HG03103 (cell line): ENCODE measurements at regions not wholly inside any gene's neighbourhood (a gene's known extent, or its start where the extent isn't known, plus 50 kb on each side); places are given as distances from the start of the nearest gene placed in this dataset.
"Not testable (repeated sequence)": the region's sequence is repeated elsewhere in the genome, so short reads cannot be mapped to it uniquely, and the experiment has no call there.

Source experiments
- ATAC-seq: cut with Tn5 transposase; IDR thresholded peaks from one replicate; pipeline ENCODE4 v1.9.1; 2021; ENCODE audit warnings: low read depth; ENCODE audit not compliant: unreplicated experiment

- no peak for ATAC-seq
Measured at GRCh38 chr9:89945133-89945532, 340.3 kb downstream of the GADD45G start.

GRCh38 chr9:89946741-89947140 is 341.9 kb downstream of the GADD45G start:
- ATAC-seq: no peak

DNA sequence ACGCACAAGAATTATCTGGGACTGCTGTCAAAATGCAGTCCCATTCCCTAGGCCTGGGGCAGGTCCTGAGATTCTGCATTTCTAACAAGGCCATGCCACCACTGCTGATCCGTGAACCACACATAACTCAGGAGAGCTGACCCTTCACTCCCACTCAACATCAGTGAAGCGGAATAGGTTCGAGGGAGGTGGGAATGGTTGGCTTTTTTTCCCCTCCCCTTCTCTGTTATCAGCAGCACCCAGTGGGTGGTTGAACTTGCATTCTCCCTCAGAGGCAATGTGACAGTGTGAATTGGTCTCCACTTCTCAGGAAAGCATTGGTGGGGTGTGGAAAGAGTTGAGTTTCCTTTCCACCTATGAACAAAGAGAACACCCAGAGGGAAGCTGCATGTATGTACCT is 344.3 kb downstream of the GADD45G start:
- ATAC-seq: no peak

DNA sequence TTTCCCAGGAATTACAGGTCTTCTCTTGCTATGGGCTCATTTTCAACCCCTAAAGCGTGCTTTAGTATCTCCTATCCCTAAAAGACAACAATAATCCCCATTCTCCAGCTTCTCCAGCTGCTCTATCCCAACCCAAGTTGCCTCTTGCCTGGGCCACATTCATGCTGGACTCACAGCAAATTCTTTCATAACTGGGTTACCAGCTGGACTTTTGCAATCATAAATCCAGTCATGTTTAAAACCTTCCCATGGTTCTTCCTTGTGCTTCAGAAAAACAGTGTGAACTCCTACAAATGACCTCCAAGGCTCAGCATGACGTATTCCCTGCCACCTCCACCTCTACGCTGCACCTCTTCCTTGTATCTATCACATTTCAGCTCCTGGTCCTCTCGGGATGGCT is 346.9 kb downstream of the GADD45G start:
- ATAC-seq: no peak

GRCh38 chr9:89952401-89952800 is 347.6 kb downstream of the GADD45G start:
- no peak for ATAC-seq

DNA sequence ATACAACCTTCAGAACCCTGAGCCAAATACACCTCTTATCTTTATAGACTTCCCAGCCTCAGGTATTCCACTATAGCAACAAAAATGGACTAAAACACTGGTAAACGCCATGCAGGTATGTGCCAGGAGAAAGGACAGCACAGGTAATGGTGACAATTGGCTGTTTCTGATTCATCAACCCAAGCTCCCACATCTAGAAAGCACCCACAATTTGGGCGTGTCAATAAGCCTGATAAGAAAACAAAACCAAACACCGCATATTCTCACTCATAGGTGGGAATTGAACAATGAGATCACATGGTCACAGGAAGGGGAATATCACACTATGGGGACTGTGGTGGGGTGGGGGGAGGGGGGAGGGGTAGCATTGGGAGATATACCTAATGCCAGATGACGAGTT is 348.5 kb downstream of the GADD45G start:
- not testable (repeated sequence) for ATAC-seq

- no peak for ATAC-seq
Measured at GRCh38 chr9:89953824-89954615, 349.2 kb downstream of the GADD45G start.

GRCh38 chr9:89955144-89955543 is 350.3 kb downstream of the GADD45G start:
- no peak for ATAC-seq

- no peak for ATAC-seq
Measured at GRCh38 chr9:89955626-89956025, 350.8 kb downstream of the GADD45G start.

- ATAC-seq: no peak
Measured at GRCh38 chr9:89956331-89956730, 351.5 kb downstream of the GADD45G start.

DNA sequence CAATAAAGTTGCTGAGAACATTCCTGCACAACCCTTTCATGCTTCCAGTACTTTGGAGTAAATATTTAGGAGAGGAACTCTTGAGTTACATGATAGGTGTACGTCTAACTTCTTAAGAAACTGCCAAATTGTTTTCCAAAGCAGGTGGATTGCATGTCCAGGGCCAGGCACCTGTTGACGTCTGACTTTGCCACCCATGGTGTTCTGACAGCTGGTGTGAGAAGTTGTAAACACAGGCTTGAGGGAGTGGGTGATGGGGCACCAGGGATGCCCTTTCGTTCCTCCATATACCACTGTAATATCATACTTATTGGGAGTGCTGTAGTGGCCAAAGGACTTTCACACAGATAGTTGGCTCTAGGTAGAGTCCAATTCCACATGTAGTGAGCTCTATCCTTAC is 352.1 kb downstream of the GADD45G start:
- no peak for ATAC-seq

GRCh38 chr9:89958086-89958485 is 353.3 kb downstream of the GADD45G start:
- no peak for ATAC-seq

DNA sequence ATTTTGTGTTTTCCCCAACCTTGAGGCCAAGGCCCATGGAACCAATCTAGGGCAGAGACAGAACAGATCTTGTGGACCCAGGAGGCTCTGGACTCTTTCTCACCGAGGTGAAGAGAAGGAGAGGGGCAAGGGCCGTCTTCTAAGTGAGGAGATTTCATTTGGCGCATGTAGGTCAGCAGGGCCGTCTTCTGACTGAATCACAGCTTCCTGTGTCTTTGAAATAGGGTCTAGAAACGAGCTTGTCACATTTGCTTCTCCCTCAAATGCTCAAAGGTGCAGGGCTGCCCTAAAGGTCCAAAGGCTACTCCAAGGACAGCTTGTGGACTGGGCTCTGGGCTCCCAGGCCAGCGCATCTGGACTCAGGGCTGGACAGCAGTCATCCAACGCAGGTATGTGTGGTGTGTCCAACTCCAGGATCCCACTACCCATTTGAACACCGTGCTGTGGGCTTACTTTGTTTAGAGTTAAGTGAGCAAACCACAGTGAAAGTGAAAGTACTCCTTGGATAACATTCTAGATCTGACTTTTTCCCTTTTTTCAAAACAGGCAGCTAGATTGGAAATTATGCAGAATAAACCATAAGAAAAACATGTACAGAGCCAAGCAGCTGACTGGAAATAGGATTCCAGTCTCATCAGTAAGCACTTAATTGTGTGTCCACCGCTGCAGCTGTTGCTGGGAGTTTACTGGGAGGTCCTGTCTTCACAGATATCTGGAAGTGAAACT is 357.0 kb downstream of the GADD45G start:
- no peak for ATAC-seq

- no peak for ATAC-seq
Measured at GRCh38 chr9:89963280-89963679, 358.5 kb downstream of the GADD45G start.

GRCh38 chr9:89967527-89967926 is 362.7 kb downstream of the GADD45G start:
- ATAC-seq: no peak

GRCh38 chr9:89969156-89969675 is 364.4 kb downstream of the GADD45G start:
- ATAC-seq: no peak

DNA sequence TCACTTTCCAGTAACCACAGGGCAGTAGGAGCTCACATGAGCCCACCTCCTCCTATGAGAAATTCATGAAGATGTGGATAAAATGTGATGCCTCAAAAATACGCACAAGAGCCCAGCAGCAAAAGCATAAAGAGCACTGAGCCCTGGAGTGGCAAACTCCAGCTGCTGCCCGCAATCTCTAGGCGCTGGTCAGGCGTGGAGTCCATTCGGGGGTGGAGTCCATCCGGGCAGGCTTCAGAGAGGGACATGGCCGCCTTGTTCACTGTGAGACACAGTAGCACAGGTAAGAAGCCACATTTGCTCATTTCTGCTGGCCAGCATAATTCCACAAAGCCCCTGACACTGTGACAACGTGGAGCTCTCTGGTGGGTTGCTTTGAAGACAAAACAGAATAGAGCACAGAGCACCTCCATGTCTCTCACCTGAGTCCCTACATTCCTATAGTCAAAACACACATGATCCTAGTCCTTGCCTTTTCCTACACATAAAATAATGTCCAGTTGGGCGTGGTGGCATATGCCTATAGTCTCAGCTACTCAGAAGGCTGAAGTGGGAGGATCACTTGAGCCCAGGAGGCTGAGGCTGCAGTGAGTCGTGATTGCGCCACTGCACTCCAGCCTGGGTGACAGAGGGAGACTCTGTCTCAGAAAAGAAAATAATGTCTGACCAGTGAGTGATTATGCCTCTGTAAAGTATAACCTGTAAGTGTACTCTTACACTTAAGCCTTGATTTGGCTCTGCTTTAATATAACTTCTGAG is 365.2 kb downstream of the GADD45G start:
- no peak for ATAC-seq

DNA sequence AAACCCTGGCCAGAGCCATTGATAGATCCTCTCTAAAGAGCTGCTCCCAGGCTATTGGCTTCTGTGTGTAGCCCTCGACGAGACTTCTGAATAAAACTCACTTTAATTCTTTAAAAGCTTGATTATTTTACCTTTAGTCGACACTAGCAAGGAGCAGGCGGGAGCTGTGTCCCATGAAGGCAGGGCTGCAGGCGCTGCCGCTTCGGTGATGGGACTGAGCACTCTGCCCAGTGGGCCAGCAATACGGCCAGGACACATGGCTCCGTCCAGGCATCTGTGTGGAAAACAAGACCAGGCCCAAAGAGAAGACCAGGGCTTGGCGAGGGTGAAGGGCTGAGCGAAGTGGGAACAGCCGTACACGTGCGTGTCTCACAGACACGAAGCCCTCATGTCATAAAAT is 365.9 kb downstream of the GADD45G start:
- ATAC-seq: no peak

- no peak for ATAC-seq
Measured at GRCh38 chr9:89972535-89972934, 367.7 kb downstream of the GADD45G start.

GRCh38 chr9:89974582-89974981 is 369.8 kb downstream of the GADD45G start:
- ATAC-seq: no peak

DNA sequence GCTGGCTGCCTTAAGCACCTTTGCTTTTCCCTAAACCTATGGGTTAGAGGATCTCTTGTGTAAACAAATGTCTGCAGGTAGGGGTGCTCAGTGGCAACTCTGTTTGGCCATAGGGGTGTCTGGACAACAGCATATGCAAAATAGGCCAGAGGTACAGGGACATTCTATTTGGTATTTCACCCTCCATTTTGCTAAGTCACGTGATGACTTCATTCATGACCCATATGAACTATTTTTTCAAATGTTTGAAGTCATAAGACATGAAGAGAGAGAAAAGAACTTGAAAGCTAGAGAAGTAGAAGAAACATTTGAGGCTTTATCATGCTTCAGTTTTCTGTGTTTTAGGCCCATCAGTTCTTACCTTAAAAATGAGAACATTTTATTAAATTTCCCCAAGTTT is 370.2 kb downstream of the GADD45G start:
- no peak for ATAC-seq
